Skeletal muscle satellite cell (primary cell): ENCODE measurements at regions not wholly inside any gene's neighbourhood (a gene's known extent, or its start where the extent isn't known, plus 50 kb on each side); places are given as distances from the start of the nearest gene placed in this dataset. TPM values are rescaled to one million over a fixed set of nuclear protein-coding genes. Genes with fewer than 3 reads are reported as not detected.

Experiments
- H3K27me3 ChIP-seq: 2 replicates; pipeline ENCODE4 v1.7.0; 2013; ENCODE audit warnings: low read length; ENCODE audit not compliant: control insufficient read depth, insufficient read depth
- H3K36me3 ChIP-seq: 2 replicates; pipeline ENCODE4 v1.7.0; 2013; ENCODE audit warnings: mild to moderate bottlenecking, control low read depth, low read length; ENCODE audit not compliant: insufficient read depth
- H3K4me1 ChIP-seq: 2 replicates; pipeline ENCODE4 v1.7.0; 2013; ENCODE audit warnings: low read length; ENCODE audit not compliant: control insufficient read depth, insufficient read depth
- H3K4me2 ChIP-seq: 2 replicates; pipeline ENCODE4 v1.7.0; 2013; ENCODE audit warnings: mild to moderate bottlenecking, low read length
- H3K4me3 ChIP-seq: 2 replicates; pipeline ENCODE4 v1.7.0; 2013; ENCODE audit warnings: low read length
- H3K9ac ChIP-seq: 2 replicates; pipeline ENCODE4 v1.7.0; 2013; ENCODE audit warnings: mild to moderate bottlenecking, low read depth, low read length, moderate library complexity
- H3K9me3 ChIP-seq: replicated peaks from 2 replicates; pipeline ENCODE4 v1.7.0; 2013; ENCODE audit warnings: mild to moderate bottlenecking, control low read depth, low read length
- small RNA-seq: library from RNA; depleted of rRNA; stranded (forward); fragments of <200 nt; gene quantifications from one replicate; pipeline ENCODE3, GENCODE V24; 2012

DNA sequence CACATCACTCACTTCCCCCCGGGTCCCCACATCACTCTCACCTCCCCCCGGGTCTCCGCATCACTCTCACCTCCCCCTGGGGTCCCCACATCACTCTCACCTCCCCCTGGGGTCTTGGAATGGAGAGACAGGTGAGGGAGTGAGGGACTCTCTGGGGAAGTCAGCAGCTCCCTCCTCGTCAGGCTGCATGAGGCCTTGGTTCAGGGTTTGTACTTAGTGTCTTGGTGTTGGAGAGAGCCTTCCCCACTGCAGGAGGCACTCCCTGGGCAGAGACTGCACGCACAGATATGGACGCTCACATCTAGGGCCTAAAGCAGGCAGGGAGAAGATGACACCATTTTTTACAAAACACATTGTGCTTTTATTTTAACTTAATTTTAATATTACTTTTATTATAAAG, 56.5 kb upstream of the IRX4 start:
- H3K27me3 ChIP-seq = no peaks in the 10 kb centered on the region
- no peaks in the 10 kb centered on the region for H3K36me3 ChIP-seq
- H3K9me3 ChIP-seq = no peaks in the 10 kb centered on the region
- no peak overlapping the region for H3K9ac ChIP-seq
- no peak overlapping the region for H3K4me3 ChIP-seq
- no peak overlapping the region for H3K4me2 ChIP-seq
- no peaks in the 10 kb centered on the region for H3K4me1 ChIP-seq

DNA sequence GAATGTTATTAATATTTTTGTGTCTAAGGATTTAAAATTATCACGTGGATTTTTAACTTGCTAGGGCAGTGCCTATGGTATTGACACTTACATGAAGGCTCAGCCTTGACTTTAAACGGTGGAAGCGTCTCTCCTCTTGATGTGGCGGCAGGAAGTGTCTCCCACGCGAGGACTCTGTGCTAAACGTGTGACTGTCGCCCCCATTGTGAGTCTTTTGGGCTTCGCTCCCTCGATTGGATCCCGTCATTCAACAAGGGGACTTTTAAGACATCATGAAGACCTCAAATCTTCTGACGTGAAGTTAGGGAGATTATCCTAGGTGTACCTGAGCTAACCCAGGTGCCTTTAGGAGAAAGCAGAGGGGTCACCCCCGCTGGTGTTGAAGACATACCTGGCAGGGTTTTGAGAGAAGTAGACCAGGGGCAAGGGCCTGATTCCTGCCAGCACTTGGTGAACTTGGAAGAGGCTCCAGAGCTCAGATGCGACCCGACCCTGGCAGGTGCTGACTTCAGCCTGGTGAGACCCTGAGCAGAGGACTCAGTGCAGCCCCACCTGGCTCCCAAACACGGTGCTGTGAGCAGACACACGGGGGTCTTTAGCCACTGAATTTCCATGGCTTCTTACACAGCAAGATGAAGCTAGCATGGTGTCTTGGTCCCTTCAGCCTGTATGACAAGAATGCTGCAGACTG, 55.7 kb upstream of the IRX4 start:
- H3K9me3 ChIP-seq = no peaks in the 10 kb centered on the region
- H3K4me2 ChIP-seq = no peak overlapping the region
- no peaks in the 10 kb centered on the region for H3K4me1 ChIP-seq
- H3K9ac ChIP-seq = no peak overlapping the region
- no peaks in the 10 kb centered on the region for H3K27me3 ChIP-seq
- no peaks in the 10 kb centered on the region for H3K36me3 ChIP-seq
- H3K4me3 ChIP-seq = no peak overlapping the region

GRCh38 chr5:1937590-1937989, 54.9 kb upstream of the IRX4 start:
- Histone ChIP-seq H3K9ac (no peak overlapping the region), H3K4me2 (no peak overlapping the region), H3K9me3 (no peaks in the 10 kb centered on the region), H3K27me3 (peaks cover 3% of the 10 kb centered on the region), H3K36me3 (no peaks in the 10 kb centered on the region), H3K4me3 (no peak overlapping the region), H3K4me1 (no peaks in the 10 kb centered on the region)

- Histone ChIP-seq H3K4me2 (no peak overlapping the region), H3K9ac (no peak overlapping the region), H3K36me3 (no peaks in the 10 kb centered on the region), H3K4me1 (no peaks in the 10 kb centered on the region), H3K4me3 (no peak overlapping the region), H3K27me3 (peaks cover 9% of the 10 kb centered on the region), H3K9me3 (no peaks in the 10 kb centered on the region)
Measured at GRCh38 chr5:1936901-1937300, 54.2 kb upstream of the IRX4 start.

DNA sequence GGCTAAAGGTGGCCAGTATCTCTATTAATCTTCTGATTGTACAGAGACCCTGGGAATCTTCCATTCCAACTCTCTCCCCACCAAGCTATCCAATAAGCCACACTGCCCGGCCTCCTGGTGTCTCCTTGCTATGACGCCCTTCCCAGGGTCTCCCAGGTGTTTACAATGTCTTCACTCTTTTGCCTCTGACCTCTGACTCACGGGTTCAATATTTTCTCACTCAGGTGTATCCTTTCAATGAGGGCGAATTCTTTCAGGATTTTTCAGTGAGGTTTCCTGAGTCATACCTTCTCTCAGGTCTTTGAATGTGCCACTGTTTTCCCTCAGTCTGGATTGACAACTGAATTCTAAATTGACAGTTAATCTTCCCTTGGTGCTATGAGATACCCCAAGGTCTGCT, 53.7 kb upstream of the IRX4 start:
- Histone ChIP-seq H3K9ac (no peak overlapping the region), H3K4me1 (no peaks in the 10 kb centered on the region), H3K4me2 (no peak overlapping the region), H3K36me3 (no peaks in the 10 kb centered on the region), H3K4me3 (no peak overlapping the region), H3K9me3 (no peaks in the 10 kb centered on the region), H3K27me3 (peaks cover 14% of the 10 kb centered on the region)

- Histone ChIP-seq H3K9ac (no peak overlapping the region), H3K36me3 (no peaks in the 10 kb centered on the region), H3K4me2 (no peak overlapping the region), H3K4me3 (no peak overlapping the region), H3K4me1 (no peaks in the 10 kb centered on the region), H3K27me3 (peaks cover 19% of the 10 kb centered on the region), H3K9me3 (no peaks in the 10 kb centered on the region)
Measured at GRCh38 chr5:1934801-1935429, 52.2 kb upstream of the IRX4 start.

GRCh38 chr5:1934056-1934394, 51.3 kb upstream of the IRX4 start:
- H3K9me3 ChIP-seq = no peaks in the 10 kb centered on the region
- no peak overlapping the region for H3K4me3 ChIP-seq
- peaks cover 19% of the 10 kb centered on the region for H3K27me3 ChIP-seq
- no peaks in the 10 kb centered on the region for H3K4me1 ChIP-seq
- no peaks in the 10 kb centered on the region for H3K36me3 ChIP-seq
- H3K9ac ChIP-seq = no peak overlapping the region
- no peak overlapping the region for H3K4me2 ChIP-seq

GRCh38 chr5:1933364-1934055, 50.8 kb upstream of the IRX4 start:
- Histone ChIP-seq H3K4me3 (no peak overlapping the region), H3K9me3 (no peaks in the 10 kb centered on the region), H3K9ac (no peak overlapping the region), H3K4me1 (no peaks in the 10 kb centered on the region), H3K27me3 (peaks cover 19% of the 10 kb centered on the region), H3K4me2 (no peak overlapping the region), H3K36me3 (no peaks in the 10 kb centered on the region)

Small RNA genes in the stretch of these regions (small RNA-seq; reads per million reads assigned to genes)
- gene AC092266.1 (not detected), gene RF00019 (not detected)
